ENCODE measurements at regions not wholly inside any gene's neighbourhood (a gene's known extent, or its start where the extent isn't known, plus 50 kb on each side); places are given as distances from the start of the nearest gene placed in this dataset.

DNA sequence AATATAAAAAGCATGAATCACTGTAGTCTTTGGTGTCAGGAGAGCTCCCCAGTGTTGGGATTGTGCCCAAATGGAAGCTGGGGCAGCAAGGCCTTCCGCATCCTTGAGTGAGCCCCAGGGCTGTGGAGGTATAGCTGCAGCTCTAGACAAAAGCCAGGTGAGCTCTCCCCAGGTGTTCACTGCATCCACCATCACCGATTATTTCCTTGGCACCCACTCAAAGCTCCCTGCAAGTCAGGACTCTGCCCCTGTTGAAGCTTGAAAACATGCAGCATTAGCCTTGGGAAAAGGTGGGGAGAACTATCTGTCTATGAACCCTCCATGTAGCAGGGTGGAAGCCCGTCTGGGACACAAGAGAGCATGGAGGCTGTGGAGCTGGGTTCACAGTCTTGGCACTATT is 228.8 kb downstream of the BMP7 start:
- Histone ChIP-seq H3K14ac (ENCODE audit: insufficient read depth, low read length) (no peak overlapping the region), H4K5ac (ENCODE audit: insufficient read length, low read depth, low read length) (no peak overlapping the region), H3K23me2 (ENCODE audit: insufficient read length, low read depth, low read length, poor library complexity, severe bottlenecking) (no peaks in the 10 kb centered on the region), H3K9ac (ENCODE audit: extremely low read depth, insufficient read length, low read length) (no peak overlapping the region), H3K4ac (ENCODE audit: low read depth, low read length) (no peak overlapping the region), H2AK5ac (ENCODE audit: insufficient read length, low read length) (no peak overlapping the region), H2BK5ac (ENCODE audit: insufficient read length, low read length) (no peak overlapping the region), H2AFZ (ENCODE audit: low read length) (no peak overlapping the region), H3K27ac (ENCODE audit: insufficient read length, low read depth, low read length) (no peak overlapping the region), H3K4me2 (ENCODE audit: insufficient read depth, insufficient read length, low read length) (no peak overlapping the region), H3K27me3 (ENCODE audit: insufficient read depth, low read length) (no peaks in the 10 kb centered on the region), H3K56ac (ENCODE audit: insufficient read length, low read depth, low read length) (no peak overlapping the region), H3K18ac (ENCODE audit: insufficient read length, low read depth, low read length) (no peak overlapping the region), H3T11ph (ENCODE audit: low read length) (no peak overlapping the region), H3K4me1 (ENCODE audit: insufficient read depth, low read length) (no peaks in the 10 kb centered on the region), H2BK20ac (ENCODE audit: low read depth, low read length, poor library complexity, severe bottlenecking) (no peak overlapping the region), H3K79me1 (ENCODE audit: insufficient read depth, low read depth, low read length, poor library complexity, severe bottlenecking) (no peaks in the 10 kb centered on the region), H2BK12ac (ENCODE audit: insufficient read length, low read depth, low read length) (no peak overlapping the region), H3K79me2 (ENCODE audit: insufficient read depth, low read length) (no peaks in the 10 kb centered on the region), H4K20me1 (ENCODE audit: control insufficient read depth, insufficient read depth, insufficient read length) (no peaks in the 10 kb centered on the region), H2BK120ac (ENCODE audit: low read depth, low read length, poor library complexity, severe bottlenecking) (no peak overlapping the region), H2BK15ac (ENCODE audit: low read depth, low read length) (no peak overlapping the region), H4K8ac (replicated peaks; ENCODE audit: insufficient read length, low read depth, low read length) (no peak overlapping the region), H4K91ac (ENCODE audit: insufficient read length, low read depth, low read length) (no peak overlapping the region), H3K23ac (ENCODE audit: insufficient read length, low read depth, low read length) (no peak overlapping the region), H3K9me3 (ENCODE audit: control insufficient read depth, low read depth, low read length) (no peaks in the 10 kb centered on the region)
- TF ChIP-seq, protein P1, sequence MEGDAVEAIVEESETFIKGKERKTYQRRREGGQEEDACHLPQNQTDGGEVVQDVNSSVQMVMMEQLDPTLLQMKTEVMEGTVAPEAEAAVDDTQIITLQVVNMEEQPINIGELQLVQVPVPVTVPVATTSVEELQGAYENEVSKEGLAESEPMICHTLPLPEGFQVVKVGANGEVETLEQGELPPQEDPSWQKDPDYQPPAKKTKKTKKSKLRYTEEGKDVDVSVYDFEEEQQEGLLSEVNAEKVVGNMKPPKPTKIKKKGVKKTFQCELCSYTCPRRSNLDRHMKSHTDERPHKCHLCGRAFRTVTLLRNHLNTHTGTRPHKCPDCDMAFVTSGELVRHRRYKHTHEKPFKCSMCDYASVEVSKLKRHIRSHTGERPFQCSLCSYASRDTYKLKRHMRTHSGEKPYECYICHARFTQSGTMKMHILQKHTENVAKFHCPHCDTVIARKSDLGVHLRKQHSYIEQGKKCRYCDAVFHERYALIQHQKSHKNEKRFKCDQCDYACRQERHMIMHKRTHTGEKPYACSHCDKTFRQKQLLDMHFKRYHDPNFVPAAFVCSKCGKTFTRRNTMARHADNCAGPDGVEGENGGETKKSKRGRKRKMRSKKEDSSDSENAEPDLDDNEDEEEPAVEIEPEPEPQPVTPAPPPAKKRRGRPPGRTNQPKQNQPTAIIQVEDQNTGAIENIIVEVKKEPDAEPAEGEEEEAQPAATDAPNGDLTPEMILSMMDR (conservative IDR thresholded peaks at IDR 0.05) = no peak
- Mint-ChIP-seq H3K27me3 (ENCODE audit: low read depth) (peaks cover 24% of the 10 kb centered on the region), H3K36me3 (ENCODE audit: insufficient read depth in 1 of 3, low read depth in 3 of 3) (no peaks in the 10 kb centered on the region), H3K4me1 (peaks cover 7 to 10% of the 10 kb centered on the region in 2 experiments; a peak in 3 of 4 replicates), H3K27ac (no peak overlapping the region), H3K9me3 (no peaks in the 10 kb centered on the region), H3K4me3 (no peak overlapping the region)
- WGBS (ENCODE audit: extremely low coverage, insufficient read length, low lambda C conversion rate) = no CpG with 5 or more reads among the region's 3 CpGs
- DNase-seq = no peak
